ENCODE measurements at regions not wholly inside any gene's neighbourhood (a gene's known extent, or its start where the extent isn't known, plus 50 kb on each side); places are given as distances from the start of the nearest gene placed in this dataset.

- no peak for DNase-seq (ENCODE audit: low read depth in 1 of 2, low spot score in 2 of 2)
- Histone ChIP-seq H3K9me3 (replicated peaks) (no peaks in the 10 kb centered on the region), H3K27me3 (replicated peaks) (no peaks in the 10 kb centered on the region)
Observed at GRCh38 chr18:72147830-72148229, 396.3 kb downstream of the CBLN2 start.

GRCh38 chr18:72140007-72140406 is 404.1 kb downstream of the CBLN2 start:
- DNase-seq (ENCODE audit: low read depth in 1 of 2, low spot score in 2 of 2) = no peak
- H3K4me3 ChIP-seq = no peak overlapping the region
- no peak overlapping the region for H3K27ac ChIP-seq
- H3K36me3 ChIP-seq = no peaks in the 10 kb centered on the region
- H3K9me3 ChIP-seq (replicated peaks) = no peaks in the 10 kb centered on the region
- no peaks in the 10 kb centered on the region for H3K4me1 ChIP-seq (replicated peaks)
- H3K27me3 ChIP-seq (replicated peaks) = no peaks in the 10 kb centered on the region

More at GRCh38 chr18:72147830-72148229, 396.3 kb downstream of the CBLN2 start:
- H3K4me3 ChIP-seq = no peak overlapping the region
- H3K4me1 ChIP-seq (replicated peaks) = no peaks in the 10 kb centered on the region
- no peak overlapping the region for H3K27ac ChIP-seq
- H3K36me3 ChIP-seq = no peaks in the 10 kb centered on the region

- Histone ChIP-seq H3K4me3 (no peak overlapping the region), H3K27me3 (replicated peaks) (no peaks in the 10 kb centered on the region), H3K36me3 (no peaks in the 10 kb centered on the region), H3K9me3 (replicated peaks) (no peaks in the 10 kb centered on the region), H3K27ac (no peak overlapping the region), H3K4me1 (replicated peaks) (no peaks in the 10 kb centered on the region)
- no peak for DNase-seq (ENCODE audit: low read depth in 1 of 2, low spot score in 2 of 2)
Observed at GRCh38 chr18:72128649-72129048, 415.5 kb downstream of the CBLN2 start.

GRCh38 chr18:72122103-72122502 is 422.0 kb downstream of the CBLN2 start:
- no peaks in the 10 kb centered on the region for H3K9me3 ChIP-seq (replicated peaks)
- no peaks in the 10 kb centered on the region for H3K36me3 ChIP-seq
- H3K4me1 ChIP-seq (replicated peaks) = no peaks in the 10 kb centered on the region
- no peaks in the 10 kb centered on the region for H3K27me3 ChIP-seq (replicated peaks)
- no peak for DNase-seq (ENCODE audit: low read depth in 1 of 2, low spot score in 2 of 2)
- no peak overlapping the region for H3K27ac ChIP-seq
- H3K4me3 ChIP-seq = no peak overlapping the region

GRCh38 chr18:72119082-72119481 is 425.1 kb downstream of the CBLN2 start:
- no peak overlapping the region for H3K27ac ChIP-seq
- H3K4me1 ChIP-seq (replicated peaks) = no peaks in the 10 kb centered on the region
- no peaks in the 10 kb centered on the region for H3K27me3 ChIP-seq (replicated peaks)
- no peaks in the 10 kb centered on the region for H3K36me3 ChIP-seq
- no peak for DNase-seq (ENCODE audit: low read depth in 1 of 2, low spot score in 2 of 2)
- H3K9me3 ChIP-seq (replicated peaks) = no peaks in the 10 kb centered on the region
- no peak overlapping the region for H3K4me3 ChIP-seq

- H3K9me3 ChIP-seq (replicated peaks) = no peaks in the 10 kb centered on the region
- no peak for DNase-seq (ENCODE audit: low read depth in 1 of 2, low spot score in 2 of 2)
Observed at GRCh38 chr18:72114801-72115594, 429.1 kb downstream of the CBLN2 start.

GRCh38 chr18:72107647-72108383 is 436.3 kb downstream of the CBLN2 start:
- H3K9me3 ChIP-seq (replicated peaks) = no peaks in the 10 kb centered on the region
- no peaks in the 10 kb centered on the region for H3K27me3 ChIP-seq (replicated peaks)
- DNase-seq (ENCODE audit: low read depth in 1 of 2, low spot score in 2 of 2) = no peak
- no peak overlapping the region for H3K27ac ChIP-seq
- H3K4me1 ChIP-seq (replicated peaks) = no peaks in the 10 kb centered on the region
- H3K36me3 ChIP-seq = no peaks in the 10 kb centered on the region
- H3K4me3 ChIP-seq = no peak overlapping the region

More at GRCh38 chr18:72114801-72115594, 429.1 kb downstream of the CBLN2 start:
- Histone ChIP-seq H3K27me3 (replicated peaks) (no peaks in the 10 kb centered on the region), H3K4me3 (no peak overlapping the region), H3K27ac (no peak overlapping the region), H3K36me3 (no peaks in the 10 kb centered on the region), H3K4me1 (replicated peaks) (no peaks in the 10 kb centered on the region)

- Histone ChIP-seq H3K36me3 (no peaks in the 10 kb centered on the region), H3K27ac (no peak overlapping the region), H3K4me1 (replicated peaks) (no peaks in the 10 kb centered on the region), H3K27me3 (replicated peaks) (no peaks in the 10 kb centered on the region), H3K9me3 (replicated peaks) (no peaks in the 10 kb centered on the region), H3K4me3 (no peak overlapping the region)
- no peak for DNase-seq (ENCODE audit: low read depth in 1 of 2, low spot score in 2 of 2)
Observed at GRCh38 chr18:72104851-72105250, 439.3 kb downstream of the CBLN2 start.

GRCh38 chr18:72102412-72102811 is 441.7 kb downstream of the CBLN2 start:
- Histone ChIP-seq H3K4me3 (no peak overlapping the region), H3K36me3 (no peaks in the 10 kb centered on the region), H3K27ac (no peak overlapping the region), H3K9me3 (replicated peaks) (no peaks in the 10 kb centered on the region), H3K4me1 (replicated peaks) (no peaks in the 10 kb centered on the region), H3K27me3 (replicated peaks) (no peaks in the 10 kb centered on the region)
- no peak for DNase-seq (ENCODE audit: low read depth in 1 of 2, low spot score in 2 of 2)

- Histone ChIP-seq H3K27ac (no peak overlapping the region), H3K9me3 (replicated peaks) (no peaks in the 10 kb centered on the region), H3K27me3 (replicated peaks) (no peaks in the 10 kb centered on the region), H3K36me3 (no peaks in the 10 kb centered on the region), H3K4me1 (replicated peaks) (no peaks in the 10 kb centered on the region), H3K4me3 (no peak overlapping the region)
- no peak for DNase-seq (ENCODE audit: low read depth in 1 of 2, low spot score in 2 of 2)
Observed at GRCh38 chr18:72100465-72101004, 443.6 kb downstream of the CBLN2 start.

GRCh38 chr18:72091369-72091768 is 452.8 kb downstream of the CBLN2 start:
- H3K4me1 ChIP-seq (replicated peaks) = no peaks in the 10 kb centered on the region
- DNase-seq (ENCODE audit: low read depth in 1 of 2, low spot score in 2 of 2) = no peak
- no peaks in the 10 kb centered on the region for H3K36me3 ChIP-seq
- 0 out of 2 replicates have a peak, but pooled peaks cover 2% of the 10 kb centered on the region for H3K9me3 ChIP-seq (replicated peaks)
- H3K4me3 ChIP-seq = no peak overlapping the region
- no peak overlapping the region for H3K27ac ChIP-seq
- no peaks in the 10 kb centered on the region for H3K27me3 ChIP-seq (replicated peaks)

GRCh38 chr18:72089432-72089831 is 454.7 kb downstream of the CBLN2 start:
- no peak for DNase-seq (ENCODE audit: low read depth in 1 of 2, low spot score in 2 of 2)
- Histone ChIP-seq H3K27me3 (replicated peaks) (no peaks in the 10 kb centered on the region), H3K4me1 (replicated peaks) (no peaks in the 10 kb centered on the region), H3K4me3 (no peak overlapping the region), H3K9me3 (replicated peaks) (0 out of 2 replicates have a peak, but pooled peaks cover 2% of the 10 kb centered on the region), H3K36me3 (no peaks in the 10 kb centered on the region), H3K27ac (no peak overlapping the region)

- no peaks in the 10 kb centered on the region for H3K36me3 ChIP-seq
- no peaks in the 10 kb centered on the region for H3K4me1 ChIP-seq (replicated peaks)
- H3K27ac ChIP-seq = no peak overlapping the region
- H3K4me3 ChIP-seq = no peak overlapping the region
- no peaks in the 10 kb centered on the region for H3K27me3 ChIP-seq (replicated peaks)
- peak in 1 of 2 experiments; percentile 9 for DNase-seq (ENCODE audit: low read depth in 1 of 2, low spot score in 2 of 2)
- 0 out of 2 replicates have a peak, but pooled peaks cover 2% of the 10 kb centered on the region for H3K9me3 ChIP-seq (replicated peaks)
Observed at GRCh38 chr18:72086421-72086820, 457.7 kb downstream of the CBLN2 start.

GRCh38 chr18:72075040-72075439 is 469.1 kb downstream of the CBLN2 start:
- no peak overlapping the region for H3K4me3 ChIP-seq
- DNase-seq (ENCODE audit: low read depth in 1 of 2, low spot score in 2 of 2) = no peak
- H3K4me1 ChIP-seq (replicated peaks) = no peaks in the 10 kb centered on the region
- H3K27ac ChIP-seq = no peak overlapping the region
- H3K9me3 ChIP-seq (replicated peaks) = no peaks in the 10 kb centered on the region
- H3K36me3 ChIP-seq = no peaks in the 10 kb centered on the region
- no peaks in the 10 kb centered on the region for H3K27me3 ChIP-seq (replicated peaks)
